Endothelial cell of umbilical vein (primary cell): ENCODE measurements at regions not wholly inside any gene's neighbourhood (a gene's known extent, or its start where the extent isn't known, plus 50 kb on each side); places are given as distances from the start of the nearest gene placed in this dataset.

ENCODE experiments used
- BruUV-seq: library from RNA; stranded (reverse); fragments of 400-500 nt; replicated peaks from 2 replicates; lab custom pipeline; 2021; lab: Mats Ljungman, UMichigan
- CTCF ChIA-PET: fragments of 300-600, 350-600 bp; sonication (Branson Sonifier 250); formaldehyde crosslinking; loops from one replicate; lab custom pipeline; 2021; ENCODE audit warnings: antibody characterized with exemption, inconsistent platforms; lab: Charles Lee
- POLR2A ChIA-PET: fragments of 300-600, 350-600 bp; sonication (Branson Sonifier 250); formaldehyde crosslinking; loops from one replicate; lab custom pipeline; 2021; ENCODE audit warnings: antibody characterized with exemption, inconsistent platforms; lab: Charles Lee
- DNase-seq: peaks from one replicate; pipeline ENCODE4 v3.0.0-alpha.2; 2011; ENCODE audit warnings: low read depth, low spot score
- FAIRE-seq: peaks from 2 replicates; lab custom pipeline; 2011; peaks lifted over from hg19 to GRCh38; lab: Jason Lieb, UNC
- H2AFZ ChIP-seq: 2 replicates; pipeline ENCODE4 v1.6.0; 2012; ENCODE audit warnings: low read depth, low read length, control low read depth, inconsistent platforms
- H3K27ac ChIP-seq: 2 replicates; pipeline ENCODE4 v1.5.1; 2011; ENCODE audit warnings: low read depth, mild to moderate bottlenecking, control low read depth, low read length, moderate library complexity; ENCODE audit not compliant: insufficient read depth
- H3K27me3 ChIP-seq, 2 experiments: 2 replicates each; pipeline versions ENCODE4 v1.6.0 to v1.6.1; 2011; ENCODE audit warnings: low read length in 2 of 2, mixed read lengths in 1 of 2; ENCODE audit not compliant: control insufficient read depth in 2 of 2, insufficient read depth in 2 of 2
- H3K36me3 ChIP-seq, 2 experiments: 2 replicates in 1 of 2; 3 replicates in 1 of 2; pipeline ENCODE4 v1.5.1; 2011; ENCODE audit warnings: low read length in 2 of 2, mild to moderate bottlenecking in 1 of 2, moderate library complexity in 1 of 2; ENCODE audit not compliant: control insufficient read depth in 2 of 2, insufficient read depth in 2 of 2; ENCODE audit errors: extremely low read depth in 1 of 2
- H3K4me1 ChIP-seq: 3 replicates; pipeline ENCODE4 v1.5.1; 2011; ENCODE audit warnings: mild to moderate bottlenecking, low read length; ENCODE audit not compliant: control insufficient read depth, insufficient read depth; ENCODE audit errors: extremely low read depth
- H3K4me2 ChIP-seq: 2 replicates; pipeline ENCODE4 v1.6.1; 2011; ENCODE audit warnings: low read length, control low read depth, mixed read lengths; ENCODE audit not compliant: insufficient read depth
- H3K4me3 ChIP-seq, 3 experiments: fragments of 200-600 bp in 1 of 3; sonication (generic), shearing (Covaris generic) in 1 of 3; replicated peaks in 1 of 3; 2 replicates each; pipeline ENCODE4 v1.5.1; 2011 to 2016; ENCODE audit warnings: control low read depth in 3 of 3, low read length in 3 of 3, mild to moderate bottlenecking in 2 of 3, inconsistent platforms in 1 of 3, low read depth in 1 of 3, moderate library complexity in 1 of 3; ENCODE audit not compliant: insufficient read depth in 1 of 3
- H3K79me2 ChIP-seq: 2 replicates; pipeline ENCODE4 v1.6.0; 2012; ENCODE audit warnings: low read length, inconsistent platforms; ENCODE audit not compliant: control insufficient read depth, insufficient read depth
- H3K9ac ChIP-seq: replicated peaks from 2 replicates; pipeline ENCODE3; 2011; ENCODE audit warnings: low read length, control low read depth; ENCODE audit not compliant: insufficient read depth; ENCODE audit errors: extremely low read depth
- H3K9me1 ChIP-seq: replicated peaks from 3 replicates; pipeline ENCODE4 v1.6.0; 2011; ENCODE audit warnings: mild to moderate bottlenecking, low read length; ENCODE audit not compliant: control insufficient read depth, insufficient read depth; ENCODE audit errors: extremely low read depth
- H3K9me3 ChIP-seq: replicated peaks from 2 replicates; pipeline ENCODE4 v1.5.1; 2012; ENCODE audit warnings: low read length, inconsistent platforms; ENCODE audit not compliant: control insufficient read depth, insufficient read depth
- H4K20me1 ChIP-seq: replicated peaks from 2 replicates; pipeline ENCODE3; 2011; ENCODE audit warnings: mild to moderate bottlenecking, low read length; ENCODE audit not compliant: control insufficient read depth, insufficient read depth; ENCODE audit errors: extremely low read depth
- CTCF ChIP-seq, 2 donors: IDR thresholded peaks; 1 replicate in 1 of 2; 2 replicates in 1 of 2; pipeline ENCODE4 v1.5.1; 2011; ENCODE audit warnings: low read length in 2 of 2, mild to moderate bottlenecking in 2 of 2, moderate library complexity in 2 of 2, control low read depth in 1 of 2, inconsistent platforms in 1 of 2, low read depth in 1 of 2; ENCODE audit not compliant: insufficient read depth in 1 of 2; ENCODE audit errors: extremely low read depth in 1 of 2
- EZH2 ChIP-seq: IDR thresholded peaks from 2 replicates; pipeline ENCODE4 v1.6.1; 2012; ENCODE audit warnings: borderline replicate concordance, low read depth, mild to moderate bottlenecking, moderate library complexity, low read length, inconsistent platforms; ENCODE audit not compliant: severe bottlenecking
- FOS ChIP-seq: IDR thresholded peaks from 2 replicates; pipeline ENCODE4 v1.6.1; 2011; ENCODE audit warnings: mild to moderate bottlenecking, low read length, moderate library complexity, borderline replicate concordance; ENCODE audit not compliant: insufficient read depth
- GATA2 ChIP-seq: IDR thresholded peaks from 2 replicates; pipeline ENCODE4 v1.7.0; 2011; ENCODE audit warnings: low read depth, mild to moderate bottlenecking, moderate library complexity, mixed read lengths, low read length; ENCODE audit not compliant: insufficient read length, insufficient read depth
- JUN ChIP-seq: IDR thresholded peaks from 2 replicates; pipeline ENCODE4 v1.6.1; 2011; ENCODE audit warnings: borderline replicate concordance, low read depth; ENCODE audit not compliant: insufficient read length, insufficient read depth
- MAX ChIP-seq: IDR thresholded peaks from 2 replicates; pipeline ENCODE4 v1.6.1; 2011; ENCODE audit not compliant: insufficient read depth, insufficient read length
- MYC ChIP-seq: IDR thresholded peaks from one replicate; pipeline ENCODE4 v1.6.1; 2011; ENCODE audit warnings: mild to moderate bottlenecking, low read depth, low read length
- POLR2A ChIP-seq: IDR thresholded peaks from 2 replicates; pipeline ENCODE4 v1.6.1; 2012; ENCODE audit warnings: low read depth, mild to moderate bottlenecking, control low read depth, low read length
- POLR2AphosphoS5 ChIP-seq: IDR thresholded peaks from 2 replicates; pipeline ENCODE4 v1.6.1; 2012; ENCODE audit warnings: low read depth, mild to moderate bottlenecking, control low read depth, low read length, moderate library complexity; ENCODE audit not compliant: insufficient read depth
- dilution Hi-C: fragments of 300-500 bp; cut with MboI; formaldehyde crosslinking; loops from one replicate; pipeline ENCODE4 v1.15.0; 2019; ENCODE audit warnings: low sequenced_read_pairs; ENCODE audit not compliant: extremely low pct_ligation_motif_present
- intact Hi-C: fragments of 100-400 bp; cut with micrococcal nuclease; formaldehyde crosslinking; loops from one replicate; pipeline ENCODE4 v1.10.0; 2022

DNA sequence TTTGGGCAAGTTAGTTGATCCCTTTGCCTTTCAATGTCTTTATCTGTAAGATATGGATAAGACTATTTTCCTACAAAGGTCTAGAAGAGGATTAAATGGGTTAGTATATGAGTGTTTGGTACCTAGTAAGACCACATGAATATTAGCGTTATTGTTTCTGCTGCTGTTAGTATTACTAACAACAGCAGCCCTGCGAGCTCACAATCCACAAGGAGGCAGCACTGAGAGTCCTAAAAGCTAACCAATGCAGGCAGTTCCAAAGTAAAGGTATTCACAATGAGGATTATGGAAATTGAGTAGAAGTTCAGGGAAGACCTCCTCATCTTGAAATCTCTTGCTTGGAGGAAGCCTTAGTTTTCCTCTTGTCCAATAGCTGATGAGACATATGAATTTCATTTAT lies 248.9 kb downstream of the TDRD15 start:
- TF ChIP-seq MAX (no peak), POLR2A (no peak), POLR2AphosphoS5 (no peak), MYC (no peak), CTCF (IDR thresholded peaks at IDR 0.05; ENCODE audit: extremely low read depth in 1 of 2, insufficient read depth in 1 of 2, low read depth in 1 of 2, low read length in 2 of 2) (no peak), FOS (no peak), GATA2 (no peak), EZH2 (no peak), JUN (no peak)
- no peak overlapping the region for H3K4me3 ChIP-seq
- H2AFZ ChIP-seq, result no peak overlapping the region
- no peaks in the 10 kb centered on the region for H4K20me1 ChIP-seq
- DNase-seq, result no peak
- no peaks in the 10 kb centered on the region for H3K79me2 ChIP-seq
- ChIA-PET CTCF (no interaction called here), POLR2A (no interaction called here)
- no peaks in the 10 kb centered on the region for H3K36me3 ChIP-seq
- H3K9ac ChIP-seq, result no peak overlapping the region
- no TSS peak for BruUV-seq
- dilution Hi-C loops (no loop called here), intact Hi-C loops (no loop called here)
- H3K9me1 ChIP-seq, result no peaks in the 10 kb centered on the region
- H3K27me3 ChIP-seq, result no peaks in the 10 kb centered on the region
- no peak for FAIRE-seq
- H3K27ac ChIP-seq, result no peak overlapping the region
- H3K4me2 ChIP-seq, result no peak overlapping the region
- H3K9me3 ChIP-seq, result no peaks in the 10 kb centered on the region
- no peaks in the 10 kb centered on the region for H3K4me1 ChIP-seq
